Natural killer cell treated with Interleukin-12 subunit alpha and Interleukin-12 subunit beta and Interleukin-15 and Interleukin-18, amount 100 ng/mL, for 72 hours (primary cell): ENCODE measurements at regions not wholly inside any gene's neighbourhood (a gene's known extent, or its start where the extent isn't known, plus 50 kb on each side); places are given as distances from the start of the nearest gene placed in this dataset.
"Not testable (repeated sequence)": the region's sequence is repeated elsewhere in the genome, so short reads cannot be mapped to it uniquely, and the experiment has no call there.

Experiments
- ATAC-seq, 2 donors: fragments of 150-1000 bp; cut with Tn5 transposase in 1 of 2; sonication (Bioruptor Pico), chemical (Tn5 transposase) in 1 of 2; 2 replicates each; pipeline ENCODE4 v1.10.0; 2021
- DNase-seq: peaks from one replicate; pipeline ENCODE4 v3.0.0; 2022; ENCODE audit warnings: low spot score
- H3K27ac Mint-ChIP-seq, 2 donors: 1 replicate in 1 of 2; 2 replicates in 1 of 2; pipeline ENCODE4 v1.8.0; 2022; ENCODE audit warnings: mixed read lengths in 2 of 2, mild to moderate bottlenecking in 1 of 2, moderate library complexity in 1 of 2
- H3K27me3 Mint-ChIP-seq, 2 donors: 1 replicate in 1 of 2; 2 replicates in 1 of 2; pipeline ENCODE4 v1.8.0; 2022; ENCODE audit warnings: mixed read lengths in 2 of 2
- H3K36me3 Mint-ChIP-seq: one replicate; pipeline ENCODE4 v1.8.0; 2022; ENCODE audit warnings: mixed read lengths
- H3K4me1 Mint-ChIP-seq, 2 donors: 1 replicate in 1 of 2; 2 replicates in 1 of 2; pipeline ENCODE4 v1.8.0; 2022; ENCODE audit warnings: low read depth in 2 of 2, mixed read lengths in 2 of 2, mild to moderate bottlenecking in 1 of 2
- H3K4me3 Mint-ChIP-seq: one replicate; pipeline ENCODE4 v1.8.0; 2022; ENCODE audit warnings: mixed read lengths
- H3K9me3 Mint-ChIP-seq: 2 replicates; pipeline ENCODE4 v1.8.0; 2022; ENCODE audit warnings: mixed read lengths

DNA sequence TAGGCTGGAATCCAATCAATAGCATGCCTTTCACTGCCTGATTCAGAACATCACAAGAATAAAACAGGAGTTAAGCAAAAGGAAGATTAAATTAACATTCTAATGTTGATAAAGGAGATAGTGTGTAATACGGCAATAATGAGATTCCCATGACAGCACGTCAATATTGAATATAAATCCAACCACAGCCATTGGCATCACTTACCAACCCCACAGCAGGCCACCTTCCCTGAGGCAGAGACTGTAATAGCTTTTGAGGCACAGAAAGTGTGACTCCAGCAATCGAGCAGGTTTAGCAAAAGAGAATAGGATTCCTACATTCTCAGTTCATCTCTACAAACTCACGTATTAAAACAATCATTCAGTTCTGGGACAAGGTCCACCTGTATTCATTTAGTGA, 954.6 kb upstream of the CDH18 start:
- not testable (repeated sequence) for H3K4me3 Mint-ChIP-seq, H3K27me3 Mint-ChIP-seq, H3K36me3 Mint-ChIP-seq, H3K4me1 Mint-ChIP-seq, ATAC-seq, H3K9me3 Mint-ChIP-seq, H3K27ac Mint-ChIP-seq, DNase-seq

DNA sequence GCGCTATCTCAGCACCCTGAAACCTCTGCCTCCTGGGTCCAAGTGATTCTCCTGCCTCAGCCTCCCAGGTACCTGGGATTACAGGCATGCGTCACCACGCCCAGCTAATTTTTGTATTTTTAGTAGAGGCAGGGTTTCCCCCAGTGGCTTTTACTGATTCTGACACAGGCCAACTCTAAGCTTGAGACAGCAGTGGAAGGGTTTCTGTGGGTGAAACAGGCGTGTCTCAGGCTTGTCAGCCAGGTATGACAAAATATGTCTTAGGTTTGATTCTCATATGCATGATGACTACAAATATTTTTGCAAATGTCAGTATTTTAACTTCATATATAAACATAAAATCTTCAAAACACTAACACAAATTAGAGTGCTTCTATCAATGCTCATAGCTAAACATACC, 952.8 kb upstream of the CDH18 start:
- H3K27me3 Mint-ChIP-seq, H3K4me3 Mint-ChIP-seq, H3K4me1 Mint-ChIP-seq, H3K27ac Mint-ChIP-seq, DNase-seq, H3K9me3 Mint-ChIP-seq, H3K36me3 Mint-ChIP-seq, ATAC-seq: not testable (repeated sequence)

DNA sequence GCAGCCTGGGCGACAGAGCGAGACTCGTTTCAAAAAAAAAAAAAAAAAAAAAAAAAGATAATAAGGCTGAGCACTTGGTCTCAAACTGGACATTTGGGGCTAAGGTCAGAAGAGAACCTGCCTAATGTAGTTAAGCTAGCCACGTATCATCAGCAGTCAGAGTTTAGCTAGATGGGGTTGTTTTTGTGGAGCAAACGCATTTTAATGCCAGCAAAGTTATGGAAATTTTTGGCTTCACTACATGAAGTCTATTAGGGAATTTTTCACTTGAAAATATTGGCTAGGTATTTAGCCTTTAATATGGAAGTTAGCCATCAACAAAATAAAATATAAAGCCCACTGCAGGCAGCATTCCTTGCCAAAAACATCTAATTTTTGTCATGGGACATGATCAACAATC, 902.9 kb upstream of the CDH18 start:
- not testable (repeated sequence) for H3K4me3 Mint-ChIP-seq, DNase-seq, H3K27me3 Mint-ChIP-seq, H3K27ac Mint-ChIP-seq, ATAC-seq, H3K36me3 Mint-ChIP-seq, H3K4me1 Mint-ChIP-seq
- peaks cover 15% of the 10 kb centered on the region for H3K9me3 Mint-ChIP-seq

DNA sequence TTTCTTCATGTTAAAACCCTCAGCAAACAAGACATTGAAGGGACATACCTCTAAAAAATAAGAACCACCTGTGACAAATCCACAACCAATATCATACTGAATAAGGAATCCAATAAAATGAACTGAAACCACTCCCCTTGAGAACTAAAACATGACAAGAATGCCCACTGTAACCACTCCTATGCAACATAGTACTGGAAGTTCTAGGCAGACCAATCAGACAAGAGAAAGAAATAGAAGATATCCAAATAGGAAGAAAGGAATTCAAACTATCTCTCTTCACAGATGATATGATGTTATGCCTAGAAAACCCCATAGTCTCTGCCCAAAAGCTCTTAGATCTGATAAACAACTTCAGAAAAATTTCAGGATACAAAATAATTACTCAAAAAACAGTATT, 887.7 kb upstream of the CDH18 start:
- DNase-seq, H3K27me3 Mint-ChIP-seq, H3K9me3 Mint-ChIP-seq, H3K4me3 Mint-ChIP-seq, H3K36me3 Mint-ChIP-seq, H3K4me1 Mint-ChIP-seq, ATAC-seq, H3K27ac Mint-ChIP-seq: not testable (repeated sequence)

DNA sequence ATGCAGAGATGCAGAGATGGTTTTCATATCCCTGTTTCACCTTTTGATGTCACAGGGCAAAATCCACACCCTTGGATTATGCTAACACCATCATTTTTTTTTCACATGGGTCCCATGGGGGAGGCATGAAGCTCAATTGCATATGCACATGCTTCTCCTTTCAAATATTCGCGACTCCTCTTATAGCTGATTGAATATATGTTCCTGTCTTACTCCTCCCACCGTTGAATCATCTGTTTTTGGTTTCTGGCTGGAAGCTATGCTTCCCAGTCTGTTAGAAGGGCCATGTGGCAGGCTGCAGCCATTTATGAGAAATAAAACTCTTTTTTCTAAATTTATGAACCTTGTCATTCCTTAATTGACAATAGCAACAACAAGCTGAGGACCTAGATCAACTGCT, 877.9 kb upstream of the CDH18 start:
- H3K9me3 Mint-ChIP-seq, H3K27me3 Mint-ChIP-seq: not testable (repeated sequence)

DNA sequence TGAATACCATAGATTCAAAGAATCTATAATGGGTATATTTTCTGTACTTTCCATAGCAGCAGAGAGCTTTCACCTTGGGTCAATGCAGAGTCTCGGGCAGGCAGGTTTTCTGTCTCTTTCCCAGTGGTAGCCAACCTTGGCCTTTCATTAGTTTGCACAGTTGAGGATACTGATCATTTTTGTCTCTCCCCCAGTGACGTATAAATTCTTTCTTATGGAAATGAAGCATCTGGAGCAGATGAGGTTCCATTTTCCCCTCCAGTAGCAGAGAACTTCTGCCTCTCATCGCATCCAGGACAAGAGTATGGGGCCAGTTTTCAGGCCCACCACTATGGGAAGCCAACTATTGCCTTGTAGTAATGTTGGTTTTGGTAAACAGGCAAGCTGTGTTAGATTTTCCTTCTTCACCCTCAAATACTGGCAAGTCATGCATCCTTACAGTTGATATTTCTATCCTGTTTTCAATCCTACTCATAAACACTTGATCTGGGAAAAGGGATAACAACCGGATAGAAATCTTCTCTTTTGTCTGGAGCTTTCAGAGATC, 845.2 kb upstream of the CDH18 start:
- H3K27me3 Mint-ChIP-seq: no peaks in the 10 kb centered on the region
- peaks cover 14% of the 10 kb centered on the region for H3K9me3 Mint-ChIP-seq
- H3K4me3 Mint-ChIP-seq: no peak overlapping the region
- H3K36me3 Mint-ChIP-seq: peaks cover 1% of the 10 kb centered on the region
- H3K27ac Mint-ChIP-seq: no peak overlapping the region
- no peak for ATAC-seq
- DNase-seq: no peak
- no peaks in the 10 kb centered on the region for H3K4me1 Mint-ChIP-seq

More for the DNA sequence above, 877.9 kb upstream of the CDH18 start:
- H3K27ac Mint-ChIP-seq, H3K4me1 Mint-ChIP-seq, ATAC-seq, DNase-seq, H3K36me3 Mint-ChIP-seq, H3K4me3 Mint-ChIP-seq: not testable (repeated sequence)

DNA sequence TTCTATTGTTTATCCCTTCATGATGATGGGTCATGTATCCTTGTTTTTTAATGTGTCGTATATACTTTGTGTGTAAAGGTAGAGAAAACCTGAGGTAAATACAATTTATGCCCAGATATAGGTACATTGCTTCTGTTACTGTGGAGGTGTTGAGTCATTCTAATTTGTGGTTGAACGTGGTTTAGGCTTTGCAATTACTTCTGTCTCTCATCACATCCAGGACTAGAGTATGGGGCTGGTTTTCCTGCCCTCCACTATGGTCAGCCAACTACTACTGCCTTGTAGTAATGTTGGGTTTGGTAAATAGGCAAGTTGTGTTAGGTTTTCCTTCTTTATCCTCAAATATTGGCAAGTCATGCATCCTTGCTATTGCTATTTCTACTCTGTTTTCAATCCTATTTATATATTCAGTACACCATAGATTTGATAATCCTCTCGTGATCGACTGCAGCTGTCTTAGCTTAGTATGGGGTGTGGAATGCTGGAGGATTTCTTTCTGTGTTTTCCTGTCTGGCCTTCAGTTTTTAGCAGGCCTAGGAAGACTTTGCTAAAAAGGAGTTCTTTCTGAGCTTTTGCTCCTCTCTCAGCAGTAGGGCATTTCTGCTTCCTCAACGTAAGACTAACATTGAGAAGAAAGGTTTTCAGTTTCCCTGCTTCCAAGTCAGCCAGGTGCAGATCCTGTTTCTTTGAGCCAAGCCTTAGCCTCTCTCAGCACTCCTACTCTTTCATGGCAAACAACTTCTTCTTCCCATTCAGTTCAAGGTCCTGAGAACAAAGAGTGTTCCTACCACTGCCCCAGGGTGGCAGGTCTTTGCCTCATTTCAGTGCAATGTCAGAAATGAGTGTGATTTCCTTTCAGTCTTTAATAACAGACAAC, 844.4 kb upstream of the CDH18 start:
- Mint-ChIP-seq H3K27ac (no peak overlapping the region), H3K36me3 (no peaks in the 10 kb centered on the region), H3K27me3 (no peaks in the 10 kb centered on the region), H3K4me1 (no peaks in the 10 kb centered on the region), H3K4me3 (no peak overlapping the region), H3K9me3 (peaks cover 13% of the 10 kb centered on the region)
- no peak for ATAC-seq
- DNase-seq: no peak

DNA sequence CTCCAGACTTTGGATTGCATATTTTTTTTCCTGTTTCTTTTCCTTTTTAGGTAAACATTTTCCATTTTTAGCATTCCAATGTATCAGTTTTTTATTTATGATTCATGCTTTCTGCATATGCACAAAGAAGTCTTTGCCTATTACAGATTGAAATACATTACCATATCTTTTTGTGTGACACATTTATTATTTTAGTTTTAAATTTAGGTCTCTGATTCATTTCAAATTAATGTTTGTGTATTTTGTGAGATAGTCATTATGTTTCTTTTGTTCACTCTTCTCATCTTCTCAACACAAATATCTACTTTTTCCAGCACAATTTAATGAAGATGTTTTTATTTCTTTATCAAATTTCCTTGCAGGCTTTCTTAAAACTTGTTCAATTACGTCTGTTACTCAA, 838.0 kb upstream of the CDH18 start:
- H3K9me3 Mint-ChIP-seq, DNase-seq, H3K27ac Mint-ChIP-seq, H3K27me3 Mint-ChIP-seq, H3K4me1 Mint-ChIP-seq, ATAC-seq, H3K36me3 Mint-ChIP-seq, H3K4me3 Mint-ChIP-seq: not testable (repeated sequence)

DNA sequence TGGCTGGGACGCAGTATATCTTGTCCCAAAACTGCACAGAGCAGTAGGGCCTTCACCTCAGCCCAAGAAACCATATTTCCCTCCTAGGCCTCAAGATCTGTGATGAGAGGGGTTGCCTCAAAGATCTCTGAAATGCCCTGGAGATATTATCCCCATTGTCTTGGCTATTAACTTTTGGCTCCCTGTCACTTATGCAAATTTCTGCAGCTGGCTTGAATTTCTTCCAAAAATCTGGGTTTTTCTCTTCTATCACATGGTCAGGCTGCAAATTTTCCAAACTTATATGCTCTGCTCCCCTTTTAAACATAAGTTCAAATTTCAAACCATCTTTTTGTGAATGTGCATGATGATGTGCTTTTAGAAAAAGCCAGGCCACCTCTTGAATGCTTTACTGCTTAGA, 809.2 kb upstream of the CDH18 start:
- not testable (repeated sequence) for H3K4me3 Mint-ChIP-seq, H3K36me3 Mint-ChIP-seq, H3K27me3 Mint-ChIP-seq, H3K27ac Mint-ChIP-seq, DNase-seq, H3K9me3 Mint-ChIP-seq, H3K4me1 Mint-ChIP-seq, ATAC-seq

DNA sequence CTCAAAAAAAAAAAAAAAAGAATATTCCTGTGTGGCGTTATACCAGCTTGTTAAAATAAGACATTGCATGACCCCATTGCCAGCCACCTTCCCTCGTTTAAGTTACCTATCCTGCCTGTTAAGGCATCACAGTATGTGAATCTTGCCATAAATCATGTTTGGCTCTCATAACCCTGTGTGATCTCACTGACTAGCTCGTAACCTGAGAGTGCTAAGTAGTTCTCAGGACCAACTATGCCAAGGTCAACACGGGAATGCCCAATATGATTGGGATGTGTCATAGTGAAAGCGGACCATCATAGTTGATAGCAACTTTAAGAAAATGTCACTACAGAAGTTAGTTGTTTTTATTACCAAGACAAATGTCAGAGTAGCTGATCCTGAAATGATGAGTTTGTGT, 796.8 kb upstream of the CDH18 start:
- H3K27ac Mint-ChIP-seq, H3K27me3 Mint-ChIP-seq, H3K9me3 Mint-ChIP-seq, ATAC-seq, DNase-seq, H3K4me1 Mint-ChIP-seq, H3K36me3 Mint-ChIP-seq, H3K4me3 Mint-ChIP-seq: not testable (repeated sequence)

DNA sequence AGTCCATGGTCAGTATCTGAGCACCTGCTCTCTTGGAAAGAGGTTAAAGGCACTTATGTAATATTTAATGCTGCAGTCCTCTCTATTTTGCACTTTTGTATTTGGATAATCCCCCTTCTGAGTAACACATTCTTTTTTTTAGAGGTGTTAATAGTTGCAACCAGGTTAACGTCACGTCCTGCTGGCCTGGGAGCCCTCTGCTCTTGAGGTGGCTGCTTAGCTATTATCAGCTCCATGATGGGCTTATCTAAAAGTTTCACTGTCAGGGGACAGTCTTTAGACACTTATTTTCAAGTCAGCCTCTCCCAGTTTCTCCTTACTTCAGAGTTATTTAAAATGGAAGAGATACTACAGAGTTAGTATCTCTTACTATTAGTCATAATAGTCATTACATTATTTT, 795.5 kb upstream of the CDH18 start:
- not testable (repeated sequence) for H3K9me3 Mint-ChIP-seq, DNase-seq, ATAC-seq, H3K4me1 Mint-ChIP-seq, H3K27ac Mint-ChIP-seq, H3K4me3 Mint-ChIP-seq, H3K36me3 Mint-ChIP-seq, H3K27me3 Mint-ChIP-seq

DNA sequence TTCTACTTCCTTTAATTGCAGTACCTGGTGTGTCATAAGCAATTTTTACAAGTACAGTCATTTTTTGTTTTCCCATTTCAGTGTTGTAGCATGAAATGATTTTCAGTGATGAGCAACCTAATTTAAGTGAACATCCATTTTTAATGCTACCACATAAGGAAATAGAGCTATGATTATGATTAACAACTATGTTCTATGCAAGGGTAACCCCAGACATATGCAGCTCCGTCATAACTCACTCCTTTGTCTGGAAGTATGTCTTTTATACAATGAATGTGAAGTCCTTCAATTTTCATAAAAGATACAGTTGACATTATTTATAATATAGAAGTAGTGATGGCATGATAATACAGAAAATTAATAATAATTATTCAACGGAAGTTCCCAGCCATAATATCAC, 783.3 kb upstream of the CDH18 start:
- not testable (repeated sequence) for H3K9me3 Mint-ChIP-seq, H3K27me3 Mint-ChIP-seq, H3K36me3 Mint-ChIP-seq, H3K4me3 Mint-ChIP-seq, H3K4me1 Mint-ChIP-seq, ATAC-seq, DNase-seq, H3K27ac Mint-ChIP-seq

DNA sequence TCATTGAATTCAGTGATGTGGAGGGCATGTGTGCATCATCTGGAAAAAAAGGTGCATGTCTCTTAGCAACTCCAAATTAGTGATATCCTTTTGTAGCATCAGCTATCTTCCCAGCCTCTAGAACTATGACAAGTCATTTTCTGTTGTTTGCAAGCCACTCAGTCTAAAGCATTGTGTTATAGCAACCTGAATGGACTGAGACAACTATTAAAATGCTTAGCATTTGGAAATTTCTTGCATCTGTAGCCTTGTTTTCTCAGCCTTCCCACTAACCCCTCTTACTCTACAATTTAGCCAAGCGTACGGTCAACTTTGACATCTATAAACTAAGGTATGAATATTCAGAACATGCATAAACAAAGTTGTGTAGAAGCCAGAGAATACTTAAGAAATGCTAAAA, 777.1 kb upstream of the CDH18 start:
- H3K4me1 Mint-ChIP-seq, H3K36me3 Mint-ChIP-seq, H3K27me3 Mint-ChIP-seq, ATAC-seq, H3K9me3 Mint-ChIP-seq, H3K4me3 Mint-ChIP-seq, DNase-seq, H3K27ac Mint-ChIP-seq: not testable (repeated sequence)

DNA sequence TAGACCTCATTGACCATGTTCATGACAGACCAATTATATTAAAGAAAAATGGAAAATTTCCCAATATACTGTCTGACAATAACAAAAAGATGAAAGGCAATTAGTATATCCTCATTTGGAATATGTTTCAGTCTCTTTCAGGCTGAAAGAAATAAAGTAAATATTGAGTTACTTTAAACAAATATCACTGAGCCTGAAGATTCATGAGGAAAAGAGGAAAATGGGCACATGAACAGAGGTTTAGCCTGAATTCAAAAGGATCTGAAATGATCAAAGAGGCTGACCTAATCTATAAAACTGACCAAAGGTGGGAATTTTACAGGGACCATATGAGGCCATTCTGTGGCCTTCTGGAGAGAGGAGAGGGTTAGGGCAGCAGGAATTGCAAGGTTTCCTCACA, 771.5 kb upstream of the CDH18 start:
- not testable (repeated sequence) for ATAC-seq, H3K4me3 Mint-ChIP-seq, DNase-seq, H3K4me1 Mint-ChIP-seq, H3K27me3 Mint-ChIP-seq, H3K9me3 Mint-ChIP-seq, H3K36me3 Mint-ChIP-seq, H3K27ac Mint-ChIP-seq

DNA sequence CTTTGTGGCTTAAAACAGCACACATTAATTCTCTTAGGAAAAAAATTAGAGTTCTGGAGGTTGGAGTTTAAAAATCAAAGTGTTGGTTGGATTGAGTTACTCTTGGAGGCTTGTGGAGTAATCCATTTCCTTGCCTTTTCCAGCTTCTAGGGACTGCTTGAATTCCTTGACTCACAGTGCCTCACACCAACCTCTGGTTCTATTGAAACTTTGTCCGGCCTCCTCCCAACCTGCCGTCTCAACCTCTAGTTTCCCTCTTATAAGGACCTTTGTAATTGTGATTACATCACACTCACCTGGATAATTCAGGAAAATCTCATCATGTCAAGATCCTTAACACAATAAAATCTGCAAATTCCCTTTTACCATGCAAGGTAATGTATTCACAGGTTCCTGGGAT, 764.2 kb upstream of the CDH18 start:
- H3K4me1 Mint-ChIP-seq, ATAC-seq, DNase-seq, H3K27ac Mint-ChIP-seq, H3K27me3 Mint-ChIP-seq, H3K4me3 Mint-ChIP-seq, H3K36me3 Mint-ChIP-seq, H3K9me3 Mint-ChIP-seq: not testable (repeated sequence)
